GM21529 (cell line): ENCODE measurements at regions not wholly inside any gene's neighbourhood (a gene's known extent, or its start where the extent isn't known, plus 50 kb on each side); places are given as distances from the start of the nearest gene placed in this dataset.

Source experiments
- ATAC-seq: cut with Tn5 transposase; IDR thresholded peaks from one replicate; pipeline ENCODE4 v1.9.1; 2021; ENCODE audit not compliant: unreplicated experiment

GRCh38 chr22:48899523-48900326 is 927.9 kb downstream of the BRD1 start:
- ATAC-seq = no peak

- ATAC-seq = no peak
Measured at GRCh38 chr22:48898524-48899250, 929.0 kb downstream of the BRD1 start.

- no peak for ATAC-seq
Measured at GRCh38 chr22:48897645-48898370, 929.9 kb downstream of the BRD1 start.

GRCh38 chr22:48896766-48897644 is 930.7 kb downstream of the BRD1 start:
- ATAC-seq = no peak

GRCh38 chr22:48895831-48896765 is 931.6 kb downstream of the BRD1 start:
- no peak for ATAC-seq

- ATAC-seq = no peak
Measured at GRCh38 chr22:48895336-48895735, 932.3 kb downstream of the BRD1 start.

GRCh38 chr22:48894804-48895250 is 932.8 kb downstream of the BRD1 start:
- no peak for ATAC-seq

GRCh38 chr22:48894064-48894671 is 933.5 kb downstream of the BRD1 start:
- no peak for ATAC-seq

GRCh38 chr22:48893288-48894063 is 934.2 kb downstream of the BRD1 start:
- ATAC-seq = no peak

GRCh38 chr22:48892578-48893287 is 934.9 kb downstream of the BRD1 start:
- no peak for ATAC-seq

- no peak for ATAC-seq
Measured at GRCh38 chr22:48891688-48892577, 935.7 kb downstream of the BRD1 start.

- ATAC-seq = no peak
Measured at GRCh38 chr22:48890693-48891554, 936.7 kb downstream of the BRD1 start.

GRCh38 chr22:48889887-48890692 is 937.6 kb downstream of the BRD1 start:
- no peak for ATAC-seq

- no peak for ATAC-seq
Measured at GRCh38 chr22:48889209-48889830, 938.4 kb downstream of the BRD1 start.
